Transverse colon (tissue), 4 donors: ENCODE measurements at regions not wholly inside any gene's neighbourhood (a gene's known extent, or its start where the extent isn't known, plus 50 kb on each side); places are given as distances from the start of the nearest gene placed in this dataset.

Source experiments
- DNase-seq: peaks from one replicate; pipeline ENCODE4 v3.0.0-alpha.2; 2019
- H3K27ac ChIP-seq, 4 donors: fragments of 200-600 bp; sonication (generic); 2 replicates each; pipeline ENCODE4 v1.5.1; 2016 to 2018; ENCODE audit warnings: inconsistent platforms in 4 of 4
- H3K27me3 ChIP-seq: fragments of 200-600 bp; sonication (generic); 2 replicates; pipeline ENCODE4 v1.5.1; 2017; ENCODE audit warnings: inconsistent platforms
- H3K36me3 ChIP-seq, 4 donors: fragments of 200-600 bp; sonication (generic); 2 replicates each; pipeline ENCODE4 v1.5.1; 2017 to 2019; ENCODE audit warnings: inconsistent platforms in 4 of 4
- H3K4me1 ChIP-seq, 4 donors: fragments of 200-600 bp; sonication (generic); 2 replicates each; pipeline ENCODE4 v1.5.1; 2017 to 2020; ENCODE audit warnings: inconsistent platforms in 4 of 4
- H3K4me3 ChIP-seq, 4 donors: fragments of 200-600 bp; sonication (generic); 1 replicate in 1 of 4; 2 replicates in 3 of 4; pipeline versions ENCODE4 v1.5.1 to v1.6.1; 2017 to 2019; ENCODE audit warnings: inconsistent platforms in 4 of 4
- H3K9me3 ChIP-seq, 2 donors: fragments of 200-600 bp; sonication (generic); 2 replicates each; pipeline ENCODE4 v1.5.1; 2017 to 2019; ENCODE audit warnings: inconsistent platforms in 2 of 2
- EP300 ChIP-seq: sonication (generic); formaldehyde crosslinking; IDR thresholded peaks from one replicate; pipeline ENCODE4 v1.6.1; 2017; ENCODE audit warnings: antibody characterized with exemption, low read depth
- POLR2A ChIP-seq: fragments of 450-650 bp; IDR thresholded peaks from one replicate; pipeline ENCODE4 v1.6.1; 2016; ENCODE audit warnings: antibody characterized with exemption, mild to moderate bottlenecking, moderate library complexity
- POLR2AphosphoS5 ChIP-seq, 3 donors: sonication (generic); formaldehyde crosslinking; IDR thresholded peaks; one replicate each; pipeline ENCODE4 v1.6.1; 2016; ENCODE audit warnings: antibody characterized with exemption in 3 of 3
- WGBS, 2 donors: methylation state at CpG; one replicate each; pipeline ENCODE4 v1.1.5; 2018; ENCODE audit warnings: low coverage in 1 of 2; 5-methylcytosine and 5-hydroxymethylcytosine counted together
- in situ Hi-C, 4 donors: fragments of 200-750 bp; cut with MboI; loops; one replicate each; pipeline versions ENCODE4 v1.15.0 to v1.15.1; 2017; ENCODE audit warnings: low sequenced_read_pairs in 3 of 4, low pct_ligation_motif_present in 1 of 4, low pct_unique_long_range_greater_than_20kb in 1 of 4
- intact Hi-C: fragments of 100-400 bp; cut with DNase I; formaldehyde crosslinking; loops from one replicate; pipeline ENCODE4 v1.15.1; 2023; ENCODE audit warnings: low total_unique reads
- TF ChIP-seq, protein P1 (sequence below), 5 experiments: fragments of 200-600 bp in 3 of 5; fragments of 450-650 bp in 2 of 5; sonication (generic) in 3 of 5; IDR thresholded peaks; 1 replicate in 2 of 5; 2 replicates in 3 of 5; pipeline ENCODE4 v1.5.1; 2016 to 2017; ENCODE audit warnings: antibody characterized with exemption in 5 of 5, inconsistent platforms in 3 of 5, mild to moderate bottlenecking in 2 of 5, moderate library complexity in 1 of 5

DNA sequence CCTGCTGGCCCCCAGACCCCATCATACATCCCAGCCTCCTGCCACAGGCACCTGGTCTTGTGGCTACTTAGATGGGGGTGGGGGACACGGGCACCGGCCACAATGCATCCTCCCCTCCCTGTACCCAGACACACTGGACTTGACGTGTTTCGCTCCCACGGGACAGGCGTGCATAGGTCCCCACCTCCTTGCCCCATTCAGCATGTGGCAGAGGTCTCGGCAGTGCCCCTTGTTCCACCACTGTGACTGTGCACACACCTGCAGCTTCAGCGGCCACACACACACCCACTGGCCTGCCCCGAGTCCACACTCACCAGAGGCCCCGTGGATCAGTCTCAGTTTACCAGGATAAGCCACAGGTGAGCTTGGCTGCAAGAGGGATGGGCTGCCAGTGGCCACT, 109.6 kb downstream of the ENGASE start:
- TF ChIP-seq POLR2AphosphoS5 (IDR thresholded peaks at IDR 0.05), result no peak
- TF ChIP-seq EP300, result no peak
- TF ChIP-seq, protein P1, sequence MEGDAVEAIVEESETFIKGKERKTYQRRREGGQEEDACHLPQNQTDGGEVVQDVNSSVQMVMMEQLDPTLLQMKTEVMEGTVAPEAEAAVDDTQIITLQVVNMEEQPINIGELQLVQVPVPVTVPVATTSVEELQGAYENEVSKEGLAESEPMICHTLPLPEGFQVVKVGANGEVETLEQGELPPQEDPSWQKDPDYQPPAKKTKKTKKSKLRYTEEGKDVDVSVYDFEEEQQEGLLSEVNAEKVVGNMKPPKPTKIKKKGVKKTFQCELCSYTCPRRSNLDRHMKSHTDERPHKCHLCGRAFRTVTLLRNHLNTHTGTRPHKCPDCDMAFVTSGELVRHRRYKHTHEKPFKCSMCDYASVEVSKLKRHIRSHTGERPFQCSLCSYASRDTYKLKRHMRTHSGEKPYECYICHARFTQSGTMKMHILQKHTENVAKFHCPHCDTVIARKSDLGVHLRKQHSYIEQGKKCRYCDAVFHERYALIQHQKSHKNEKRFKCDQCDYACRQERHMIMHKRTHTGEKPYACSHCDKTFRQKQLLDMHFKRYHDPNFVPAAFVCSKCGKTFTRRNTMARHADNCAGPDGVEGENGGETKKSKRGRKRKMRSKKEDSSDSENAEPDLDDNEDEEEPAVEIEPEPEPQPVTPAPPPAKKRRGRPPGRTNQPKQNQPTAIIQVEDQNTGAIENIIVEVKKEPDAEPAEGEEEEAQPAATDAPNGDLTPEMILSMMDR (IDR thresholded peaks at IDR 0.05), result no peak
- no peak for TF ChIP-seq POLR2A
- in situ Hi-C loops, result no loop called here
- H3K36me3 ChIP-seq, result no peaks in the 10 kb centered on the region
- H3K27ac ChIP-seq, result no peak overlapping the region
- peaks cover 0 to 6% (median 0%) of the 10 kb centered on the region in 4 donors for H3K4me1 ChIP-seq
- DNase-seq, result no peak
- intact Hi-C loops, result no loop called here
- no peaks in the 10 kb centered on the region for H3K9me3 ChIP-seq
- WGBS, 2 donors, result 53% methylated on average over 10 of the region's 10 CpGs; no CpG with 5 or more reads in 1 of the 2 donors
- H3K4me3 ChIP-seq, result no peak overlapping the region
- H3K27me3 ChIP-seq, result peaks cover 47% of the 10 kb centered on the region

DNA sequence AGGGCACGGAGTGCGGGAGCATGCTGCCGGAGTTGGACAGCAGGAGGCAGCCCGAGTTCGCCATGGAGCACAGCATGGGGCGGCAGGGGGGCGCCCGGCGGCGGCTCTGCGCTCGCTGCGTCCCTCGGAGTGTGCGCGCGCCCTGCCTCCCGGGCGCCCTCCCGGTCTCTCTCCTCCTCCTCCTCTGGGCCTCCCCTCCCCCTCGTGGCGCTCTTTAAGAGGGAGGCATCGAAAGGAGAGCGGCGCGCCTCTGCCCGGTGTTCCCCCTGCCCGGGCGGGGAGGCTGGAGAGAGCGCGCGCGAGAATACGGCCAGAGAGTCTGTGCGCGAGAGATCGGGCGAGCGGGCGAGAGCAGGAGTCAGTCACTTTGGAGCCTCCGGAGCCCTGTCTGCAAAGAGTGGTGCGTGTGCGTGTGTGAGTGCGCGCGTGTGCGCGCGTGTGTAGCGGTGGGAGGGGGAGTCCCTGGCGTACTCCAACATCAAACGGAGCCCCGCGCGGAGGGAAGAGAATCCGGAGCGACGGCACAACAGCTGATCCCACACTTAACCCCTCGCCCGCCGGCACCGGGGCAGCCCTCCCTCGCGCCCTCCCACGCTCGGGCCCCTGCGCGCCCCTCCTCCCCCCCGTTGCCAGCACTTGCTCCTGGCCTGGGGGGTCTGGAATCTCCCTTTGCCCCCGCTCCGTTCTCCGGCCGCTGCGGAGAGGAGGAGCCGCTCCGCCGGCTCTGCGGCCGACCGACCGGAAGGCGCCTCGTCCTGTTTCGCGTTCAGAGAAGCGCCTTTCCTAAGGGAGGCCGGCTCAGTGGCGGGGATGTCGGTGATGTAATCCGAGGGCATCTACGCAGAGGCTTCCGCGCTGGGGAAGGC, 108.9 kb downstream of the ENGASE start:
- 6% methylated on average over 78 of the region's 93 CpGs; no CpG with 5 or more reads in 1 of the 2 donors for WGBS, 2 donors
- Histone ChIP-seq H3K9me3 (no peaks in the 10 kb centered on the region), H3K4me3 (peak overlapping the region in 1 of 4 donors; percentile 21), H3K36me3 (no peaks in the 10 kb centered on the region), H3K27me3 (peaks cover 47% of the 10 kb centered on the region), H3K4me1 (peaks cover 0 to 6% (median 0%) of the 10 kb centered on the region in 4 donors), H3K27ac (no peak overlapping the region)
- DNase-seq, result no peak
- TF ChIP-seq POLR2A (no peak), POLR2AphosphoS5 (IDR thresholded peaks at IDR 0.05) (no peak)
- TF ChIP-seq, protein P1 (IDR thresholded peaks at IDR 0.05), result no peak
- intact Hi-C loops (no loop called here), in situ Hi-C loops (no loop called here)

DNA sequence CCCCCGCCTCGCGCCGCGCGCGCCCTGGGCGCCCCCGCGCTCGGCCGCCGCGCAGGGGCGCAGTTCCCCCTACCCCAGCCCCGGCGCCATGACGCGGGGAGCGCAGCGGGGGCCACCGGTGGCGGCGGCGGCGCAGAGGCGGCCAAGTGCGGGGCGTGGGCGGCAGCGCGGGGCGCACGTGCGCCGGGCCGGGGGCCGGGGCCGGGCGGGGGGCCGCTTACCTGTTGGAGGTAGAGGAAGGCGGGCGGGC, 108.3 kb downstream of the ENGASE start:
- no peak overlapping the region for H3K4me3 ChIP-seq
- H3K36me3 ChIP-seq, result no peaks in the 10 kb centered on the region
- TF ChIP-seq, protein P1 (IDR thresholded peaks at IDR 0.05), result no peak
- TF ChIP-seq EP300 (no peak), POLR2AphosphoS5 (IDR thresholded peaks at IDR 0.05) (no peak), POLR2A (no peak)
- H3K4me1 ChIP-seq, result peaks cover 0 to 6% (median 0%) of the 10 kb centered on the region in 4 donors
- intact Hi-C loops, result no loop called here
- H3K27ac ChIP-seq, result no peak overlapping the region
- H3K27me3 ChIP-seq, result peaks cover 45% of the 10 kb centered on the region
- WGBS, 2 donors, result 17% methylated on average over 18 of the region's 43 CpGs; no CpG with 5 or more reads in 1 of the 2 donors
- in situ Hi-C loops, result no loop called here
- H3K9me3 ChIP-seq, result no peaks in the 10 kb centered on the region
- no peak for DNase-seq

DNA sequence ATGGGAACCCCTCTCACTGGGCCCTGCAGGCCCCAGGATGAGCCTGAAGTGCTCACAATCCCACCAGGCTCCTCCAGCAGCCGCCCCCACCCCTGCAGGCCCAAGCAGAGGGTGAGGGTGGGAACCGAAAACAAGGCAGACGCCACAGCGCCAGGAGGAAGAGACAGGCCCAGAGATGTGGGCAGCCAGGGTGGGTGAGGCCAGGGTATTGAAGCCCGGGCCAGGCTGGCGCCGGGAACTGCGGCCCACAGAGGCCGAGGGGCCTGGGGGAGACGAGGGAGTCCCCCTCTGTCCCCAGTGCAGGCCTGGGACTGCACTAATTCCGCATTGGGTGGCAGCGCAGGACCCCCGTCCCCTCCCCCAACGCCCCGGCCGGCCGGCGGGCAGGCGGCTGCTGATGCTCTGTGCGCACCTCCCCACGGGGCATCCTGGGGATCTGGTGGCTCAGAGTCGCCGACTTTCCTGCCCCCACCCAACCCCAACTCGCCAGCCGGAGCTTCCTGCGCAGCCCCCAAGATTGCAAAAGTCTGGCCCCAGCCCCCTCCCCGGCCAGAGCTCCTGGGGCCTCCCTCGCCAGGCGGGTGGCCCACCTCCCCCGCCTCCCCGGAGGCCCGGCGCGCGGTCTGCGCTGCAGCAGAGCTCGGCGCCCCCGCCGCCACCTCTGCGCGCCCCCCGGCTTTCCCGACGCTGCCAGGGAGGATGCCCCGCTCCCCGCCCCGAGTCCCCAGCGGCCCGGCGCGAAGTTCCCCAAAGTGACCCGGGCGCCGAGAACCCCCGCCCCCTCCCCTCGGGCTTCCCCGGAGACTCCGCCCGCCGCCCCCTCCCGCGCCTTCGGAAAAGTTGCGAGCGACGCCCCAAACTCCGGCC, 107.8 kb downstream of the ENGASE start:
- Histone ChIP-seq H3K36me3 (no peaks in the 10 kb centered on the region), H3K4me3 (no peak overlapping the region), H3K9me3 (no peaks in the 10 kb centered on the region), H3K27me3 (peaks cover 43% of the 10 kb centered on the region), H3K4me1 (peaks cover 0 to 6% (median 0%) of the 10 kb centered on the region in 4 donors), H3K27ac (no peak overlapping the region)
- 28% methylated on average over 23 of the region's 68 CpGs; no CpG with 5 or more reads in 1 of the 2 donors for WGBS, 2 donors
- intact Hi-C loops (no loop called here), in situ Hi-C loops (no loop called here)
- TF ChIP-seq EP300 (no peak), POLR2A (no peak)
- DNase-seq, result no peak
